Activated T-cell treated with anti-CD3 and anti-CD28 coated beads, Interleukin-2, amount 50 U/mL, for 24 hours (primary cell): ENCODE measurements at regions not wholly inside any gene's neighbourhood (a gene's known extent, or its start where the extent isn't known, plus 50 kb on each side); places are given as distances from the start of the nearest gene placed in this dataset.

Experiments
- DNase-seq: peaks from one replicate; pipeline ENCODE4 v3.0.0-alpha.2; 2020
- H3K27ac Mint-ChIP-seq: 2 replicates; pipeline ENCODE4 v1.8.0; 2020; ENCODE audit warnings: mild to moderate bottlenecking, mixed read lengths
- H3K27me3 Mint-ChIP-seq: 2 replicates; pipeline ENCODE4 v1.8.0; 2020; ENCODE audit warnings: mixed read lengths
- H3K36me3 Mint-ChIP-seq: 2 replicates; pipeline ENCODE4 v1.8.0; 2020; ENCODE audit warnings: low read depth, mixed read lengths
- H3K4me1 Mint-ChIP-seq: 2 replicates; pipeline ENCODE4 v1.8.0; 2020; ENCODE audit warnings: low read depth, mixed read lengths
- H3K4me3 Mint-ChIP-seq: 2 replicates; pipeline ENCODE4 v1.8.0; 2020; ENCODE audit warnings: mild to moderate bottlenecking, moderate library complexity, mixed read lengths
- H3K9me3 Mint-ChIP-seq: 2 replicates; pipeline ENCODE4 v1.8.0; 2020; ENCODE audit warnings: mixed read lengths

DNA sequence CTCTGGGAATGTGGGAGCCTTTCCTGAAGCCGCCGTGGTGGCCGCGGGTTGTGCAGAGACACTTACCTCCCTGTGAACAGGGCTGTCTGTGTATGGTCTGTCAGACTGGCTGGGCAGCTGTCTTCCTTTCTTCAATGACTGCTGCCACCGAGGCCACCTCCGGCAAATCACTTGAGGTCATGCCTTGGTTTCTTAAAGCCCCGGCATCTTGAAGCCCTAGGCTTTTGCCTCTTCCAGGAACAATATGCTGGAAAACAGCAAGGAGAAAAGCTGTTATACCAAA, 79.5 kb upstream of the ZSWIM6 start:
- peaks cover 2% of the 10 kb centered on the region for H3K9me3 Mint-ChIP-seq
- H3K36me3 Mint-ChIP-seq: no peaks in the 10 kb centered on the region
- no peak overlapping the region for H3K4me3 Mint-ChIP-seq
- peaks cover 18% of the 10 kb centered on the region for H3K27me3 Mint-ChIP-seq
- no peak overlapping the region for H3K27ac Mint-ChIP-seq
- DNase-seq: no peak
- H3K4me1 Mint-ChIP-seq: no peaks in the 10 kb centered on the region

DNA sequence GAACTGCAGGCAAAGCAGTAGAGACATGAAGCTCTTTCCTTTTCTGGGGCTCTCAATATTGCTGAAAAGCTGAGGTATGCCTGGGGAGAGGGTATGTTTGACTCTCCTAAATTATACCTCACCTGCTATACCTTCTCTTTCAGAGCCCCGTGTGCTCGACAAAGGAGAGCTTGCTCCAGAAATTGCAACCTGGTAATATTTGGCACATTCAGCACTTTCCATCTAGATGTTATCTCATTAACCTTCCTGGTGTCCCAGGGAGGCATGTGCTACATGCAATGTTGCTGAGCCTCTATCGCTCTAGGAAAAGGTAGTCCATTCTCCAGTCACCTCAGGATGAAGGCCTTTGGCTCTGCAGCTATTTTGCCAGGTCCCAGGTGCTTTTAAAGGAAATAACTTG, 78.5 kb upstream of the ZSWIM6 start:
- no peaks in the 10 kb centered on the region for H3K36me3 Mint-ChIP-seq
- H3K4me1 Mint-ChIP-seq: no peaks in the 10 kb centered on the region
- no peak overlapping the region for H3K4me3 Mint-ChIP-seq
- H3K9me3 Mint-ChIP-seq: peaks cover 2% of the 10 kb centered on the region
- no peak overlapping the region for H3K27ac Mint-ChIP-seq
- no peak for DNase-seq
- H3K27me3 Mint-ChIP-seq: peaks cover 19% of the 10 kb centered on the region

DNA sequence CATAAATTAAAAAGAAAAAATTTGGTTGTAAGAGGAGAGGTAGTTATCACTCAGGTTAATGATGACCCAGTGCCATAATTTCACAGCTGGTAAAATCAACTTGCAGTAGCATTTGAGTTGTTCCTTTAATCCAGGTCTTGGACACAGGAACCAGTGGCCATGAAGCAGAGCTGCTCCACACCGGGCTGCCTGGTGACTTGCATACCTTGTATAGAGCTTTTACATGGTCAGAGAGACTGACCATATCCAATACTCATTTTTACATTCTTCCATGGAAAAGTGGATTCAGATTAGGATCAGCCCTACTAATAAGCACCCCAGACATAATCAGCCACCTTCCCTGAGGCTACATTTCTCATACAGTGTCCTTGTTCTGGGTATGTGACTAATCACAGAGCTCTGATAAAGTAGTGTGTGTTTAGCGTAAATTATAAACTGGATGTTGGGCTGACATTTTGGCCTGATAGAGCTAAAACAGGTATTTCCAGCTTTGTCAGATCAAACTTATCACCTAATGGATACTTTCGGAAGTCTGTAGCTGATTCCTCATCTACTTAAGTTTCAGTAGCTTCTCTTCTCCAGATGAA, 77.0 kb upstream of the ZSWIM6 start:
- Mint-ChIP-seq H3K27ac (no peak overlapping the region), H3K36me3 (no peaks in the 10 kb centered on the region), H3K9me3 (no peaks in the 10 kb centered on the region), H3K27me3 (peaks cover 19% of the 10 kb centered on the region), H3K4me3 (no peak overlapping the region), H3K4me1 (no peaks in the 10 kb centered on the region)
- DNase-seq: no peak

DNA sequence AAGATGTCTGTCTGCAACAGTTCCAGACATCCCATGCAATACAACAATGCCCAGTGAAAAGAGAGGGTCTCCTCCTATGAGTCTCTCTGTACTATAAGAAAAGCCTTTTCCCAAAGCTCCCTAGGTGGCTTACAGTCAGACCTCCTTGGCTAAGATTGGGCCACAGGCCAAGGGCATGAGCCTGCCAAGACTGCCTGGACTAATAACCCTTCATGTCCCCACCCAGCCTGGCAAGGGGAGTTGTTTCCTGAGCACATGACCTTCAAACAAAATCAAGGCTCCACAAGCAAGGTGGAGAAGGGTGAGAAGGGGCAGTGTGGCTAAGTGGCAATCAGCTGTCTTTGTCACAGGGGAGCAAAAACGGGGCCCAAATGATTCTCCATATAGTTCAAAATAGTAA, 75.6 kb upstream of the ZSWIM6 start:
- no peak overlapping the region for H3K27ac Mint-ChIP-seq
- H3K9me3 Mint-ChIP-seq: no peaks in the 10 kb centered on the region
- no peak for DNase-seq
- H3K4me3 Mint-ChIP-seq: no peak overlapping the region
- peaks cover 19% of the 10 kb centered on the region for H3K27me3 Mint-ChIP-seq
- H3K36me3 Mint-ChIP-seq: no peaks in the 10 kb centered on the region
- no peaks in the 10 kb centered on the region for H3K4me1 Mint-ChIP-seq

DNA sequence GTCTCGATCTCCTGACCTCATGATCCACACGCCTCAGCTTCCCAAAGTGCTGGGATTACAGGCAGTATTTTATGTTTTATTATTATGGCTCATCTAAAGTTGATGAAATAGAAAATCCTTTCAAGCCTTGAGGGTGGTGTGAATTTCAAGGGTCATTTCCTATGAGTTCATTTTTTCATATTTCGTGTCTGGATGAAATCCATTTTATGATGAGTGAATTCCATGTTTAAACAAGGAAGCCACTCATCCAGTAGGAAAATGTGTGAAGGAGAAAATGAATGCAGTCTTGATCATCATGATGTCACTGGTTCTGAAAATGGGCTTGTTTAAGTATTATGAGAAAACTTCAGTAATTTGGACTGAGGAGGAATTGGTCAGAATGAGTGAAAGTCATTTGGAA, 74.6 kb upstream of the ZSWIM6 start:
- H3K4me3 Mint-ChIP-seq: no peak overlapping the region
- no peaks in the 10 kb centered on the region for H3K9me3 Mint-ChIP-seq
- H3K27me3 Mint-ChIP-seq: peaks cover 24% of the 10 kb centered on the region
- no peak overlapping the region for H3K27ac Mint-ChIP-seq
- DNase-seq: no peak
- H3K4me1 Mint-ChIP-seq: no peaks in the 10 kb centered on the region
- no peaks in the 10 kb centered on the region for H3K36me3 Mint-ChIP-seq

DNA sequence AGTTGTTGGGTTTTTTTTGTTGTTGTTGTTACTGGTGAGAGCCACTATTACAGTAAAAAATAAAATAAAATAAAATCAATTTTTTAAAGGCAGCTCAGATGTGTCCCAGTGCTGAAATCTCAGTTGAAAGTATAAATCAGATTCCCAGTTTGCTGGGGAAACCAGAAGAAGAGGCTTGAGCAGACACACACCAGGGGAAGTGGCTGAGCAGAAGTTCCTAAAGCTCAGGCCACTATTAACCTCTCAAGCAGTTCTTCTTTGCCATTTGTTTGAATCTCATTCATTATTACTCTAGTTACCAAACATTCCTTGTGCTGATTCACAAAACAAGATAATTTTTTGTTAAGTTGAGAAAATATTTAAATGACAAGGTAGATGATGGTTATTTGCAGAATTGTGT, 70.9 kb upstream of the ZSWIM6 start:
- Mint-ChIP-seq H3K9me3 (no peaks in the 10 kb centered on the region), H3K27me3 (peaks cover 22% of the 10 kb centered on the region), H3K27ac (no peak overlapping the region), H3K36me3 (no peaks in the 10 kb centered on the region), H3K4me1 (no peaks in the 10 kb centered on the region), H3K4me3 (no peak overlapping the region)
- no peak for DNase-seq

DNA sequence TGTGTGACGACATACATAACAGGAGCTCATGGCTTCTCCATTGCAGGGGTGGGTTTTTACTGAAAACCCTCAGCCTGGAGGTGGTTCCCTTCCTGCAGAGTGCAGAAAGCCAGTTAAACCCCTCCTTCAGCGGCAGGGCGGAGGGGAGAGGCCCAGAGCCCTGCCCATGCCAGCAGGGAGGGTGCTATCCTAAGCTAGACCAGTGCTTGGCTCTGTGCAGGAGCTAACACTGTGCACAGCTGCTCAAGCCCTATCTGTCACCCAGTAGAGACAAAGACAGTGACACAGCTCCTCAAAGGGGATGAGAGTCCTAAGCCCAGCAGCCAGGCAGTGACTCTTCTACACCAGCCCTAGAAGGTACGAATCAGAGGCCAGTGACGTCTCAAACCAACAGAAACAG, 70.0 kb upstream of the ZSWIM6 start:
- H3K36me3 Mint-ChIP-seq: no peaks in the 10 kb centered on the region
- DNase-seq: no peak
- H3K4me1 Mint-ChIP-seq: no peaks in the 10 kb centered on the region
- H3K27ac Mint-ChIP-seq: no peak overlapping the region
- H3K4me3 Mint-ChIP-seq: no peak overlapping the region
- peaks cover 13% of the 10 kb centered on the region for H3K27me3 Mint-ChIP-seq
- no peaks in the 10 kb centered on the region for H3K9me3 Mint-ChIP-seq

DNA sequence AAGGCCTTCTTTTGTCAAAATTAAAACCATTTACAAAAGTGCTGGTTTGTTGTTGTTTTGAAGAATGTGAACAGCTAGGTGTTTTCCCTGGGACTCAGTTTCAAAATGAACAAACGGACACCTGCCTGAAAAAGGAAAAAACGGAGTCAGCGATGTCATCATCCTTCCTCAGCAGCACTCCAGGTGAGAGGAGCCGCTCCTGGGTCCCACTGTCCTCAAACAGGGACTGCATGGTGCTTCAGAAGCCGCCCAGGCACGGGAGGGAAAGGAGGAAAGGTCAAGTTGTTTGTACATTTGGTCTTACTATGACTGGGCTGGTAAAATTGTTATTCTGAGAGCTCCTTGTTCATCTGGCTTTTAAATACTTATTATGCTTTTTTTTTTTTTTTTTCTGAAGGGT, 69.0 kb upstream of the ZSWIM6 start:
- no peak overlapping the region for H3K27ac Mint-ChIP-seq
- no peaks in the 10 kb centered on the region for H3K36me3 Mint-ChIP-seq
- no peak overlapping the region for H3K4me3 Mint-ChIP-seq
- H3K27me3 Mint-ChIP-seq: peaks cover 13% of the 10 kb centered on the region
- no peak for DNase-seq
- H3K4me1 Mint-ChIP-seq: no peaks in the 10 kb centered on the region
- H3K9me3 Mint-ChIP-seq: no peaks in the 10 kb centered on the region

DNA sequence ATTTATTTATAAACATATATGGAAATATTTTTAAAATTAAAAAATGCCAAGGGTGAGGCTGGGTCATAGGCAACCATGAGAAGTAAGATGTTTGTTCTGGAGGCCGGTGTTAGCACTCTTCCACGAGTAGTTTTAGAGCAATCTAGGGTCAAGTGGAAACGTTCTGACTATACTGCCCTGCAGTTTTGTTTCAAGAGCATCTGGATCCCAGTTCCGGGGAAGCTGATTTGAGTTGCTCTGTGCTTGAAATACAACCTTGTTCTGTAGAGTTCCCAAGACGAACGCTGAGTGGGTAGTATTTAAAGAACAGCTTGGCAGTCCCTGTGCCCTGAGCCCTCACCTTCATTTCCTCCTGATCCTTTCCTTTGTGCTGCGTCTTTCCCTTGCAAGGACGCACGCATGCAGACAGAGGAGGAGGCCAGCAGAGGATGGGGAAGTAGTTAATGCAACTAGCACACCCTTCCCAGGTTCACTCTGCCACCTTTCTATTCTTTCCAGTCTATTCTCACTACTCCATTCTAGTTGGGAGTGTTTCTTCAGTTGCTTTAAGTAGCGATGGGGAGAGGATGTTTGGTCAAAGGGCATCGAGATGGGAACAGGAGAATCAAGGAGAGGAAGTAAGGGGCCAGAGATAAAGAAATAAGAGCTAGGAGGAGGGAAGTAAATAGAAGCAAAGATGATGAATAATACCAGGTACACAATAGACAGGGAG, 68.3 kb upstream of the ZSWIM6 start:
- Mint-ChIP-seq H3K4me1 (peaks cover 2% of the 10 kb centered on the region), H3K9me3 (no peaks in the 10 kb centered on the region), H3K36me3 (no peaks in the 10 kb centered on the region), H3K27me3 (peaks cover 16% of the 10 kb centered on the region), H3K27ac (no peak overlapping the region), H3K4me3 (no peak overlapping the region)
- DNase-seq: no peak

DNA sequence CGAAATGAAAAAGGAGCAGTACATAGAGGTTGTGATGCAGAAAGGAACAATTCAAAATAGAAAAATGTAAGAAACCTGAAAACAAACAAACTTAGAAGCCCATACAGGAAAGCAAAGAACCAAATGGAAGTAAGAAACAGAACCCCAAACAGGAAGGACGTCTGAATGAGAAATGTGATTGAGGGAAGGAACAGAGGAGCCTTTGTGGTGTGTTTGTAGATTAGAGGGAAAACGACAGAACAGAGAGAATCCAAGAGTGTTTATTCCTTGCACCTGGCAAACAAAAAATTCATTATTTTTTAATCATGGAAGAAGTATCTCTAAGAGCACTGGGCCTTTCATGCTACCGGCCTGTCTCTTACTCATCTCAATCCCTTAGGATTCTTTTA, 67.8 kb upstream of the ZSWIM6 start:
- Mint-ChIP-seq H3K9me3 (no peaks in the 10 kb centered on the region), H3K36me3 (no peaks in the 10 kb centered on the region)

DNA sequence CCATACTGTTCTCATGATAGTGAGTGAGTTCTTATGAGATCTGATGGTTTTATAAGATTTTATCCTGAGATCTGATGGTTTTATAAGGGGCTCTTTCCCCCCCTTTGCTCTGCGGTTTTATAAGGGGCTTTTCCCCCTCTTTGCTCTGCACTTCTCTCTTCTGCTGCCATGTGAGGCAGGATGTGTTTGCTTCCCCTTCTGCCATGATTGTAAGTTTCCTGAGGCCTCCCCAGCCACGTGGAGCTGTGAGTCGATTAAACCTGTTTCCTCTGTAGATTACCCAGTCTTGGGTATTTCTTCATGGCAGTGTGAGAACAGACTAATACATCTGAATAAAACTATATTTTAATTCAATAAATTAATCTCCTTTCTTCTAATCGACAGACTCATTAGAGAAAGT, 64.9 kb upstream of the ZSWIM6 start:
- Mint-ChIP-seq H3K9me3 (no peaks in the 10 kb centered on the region), H3K36me3 (no peaks in the 10 kb centered on the region), H3K4me1 (peaks cover 12% of the 10 kb centered on the region), H3K27ac (no peak overlapping the region), H3K27me3 (peaks cover 12% of the 10 kb centered on the region), H3K4me3 (no peak overlapping the region)
- DNase-seq: no peak

More for the DNA sequence above, 67.8 kb upstream of the ZSWIM6 start:
- Mint-ChIP-seq H3K27ac (no peak overlapping the region), H3K4me3 (no peak overlapping the region), H3K27me3 (peaks cover 16% of the 10 kb centered on the region), H3K4me1 (peaks cover 7% of the 10 kb centered on the region)
- DNase-seq: no peak

DNA sequence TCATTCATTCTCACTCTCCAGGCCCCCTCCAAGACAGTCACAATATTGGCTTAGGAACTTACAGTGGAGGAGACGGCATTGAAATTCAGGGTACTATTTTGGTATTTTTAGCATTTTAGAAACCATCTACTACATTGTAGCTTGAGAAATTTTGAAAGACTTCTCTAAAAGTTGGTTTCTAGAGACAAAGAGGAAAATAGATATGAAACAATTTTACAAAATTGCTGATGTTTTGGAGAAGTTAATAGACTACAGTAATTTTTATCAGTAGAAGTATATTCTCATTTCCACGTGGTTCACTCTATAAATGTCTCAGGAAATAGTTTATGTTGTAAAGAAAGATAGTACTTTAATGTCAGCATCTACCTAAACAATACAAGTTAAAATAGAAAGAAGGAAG, 63.2 kb upstream of the ZSWIM6 start:
- Mint-ChIP-seq H3K27ac (no peak overlapping the region), H3K36me3 (no peaks in the 10 kb centered on the region), H3K27me3 (peaks cover 8% of the 10 kb centered on the region), H3K9me3 (no peaks in the 10 kb centered on the region), H3K4me1 (peaks cover 12% of the 10 kb centered on the region), H3K4me3 (no peak overlapping the region)
- no peak for DNase-seq

DNA sequence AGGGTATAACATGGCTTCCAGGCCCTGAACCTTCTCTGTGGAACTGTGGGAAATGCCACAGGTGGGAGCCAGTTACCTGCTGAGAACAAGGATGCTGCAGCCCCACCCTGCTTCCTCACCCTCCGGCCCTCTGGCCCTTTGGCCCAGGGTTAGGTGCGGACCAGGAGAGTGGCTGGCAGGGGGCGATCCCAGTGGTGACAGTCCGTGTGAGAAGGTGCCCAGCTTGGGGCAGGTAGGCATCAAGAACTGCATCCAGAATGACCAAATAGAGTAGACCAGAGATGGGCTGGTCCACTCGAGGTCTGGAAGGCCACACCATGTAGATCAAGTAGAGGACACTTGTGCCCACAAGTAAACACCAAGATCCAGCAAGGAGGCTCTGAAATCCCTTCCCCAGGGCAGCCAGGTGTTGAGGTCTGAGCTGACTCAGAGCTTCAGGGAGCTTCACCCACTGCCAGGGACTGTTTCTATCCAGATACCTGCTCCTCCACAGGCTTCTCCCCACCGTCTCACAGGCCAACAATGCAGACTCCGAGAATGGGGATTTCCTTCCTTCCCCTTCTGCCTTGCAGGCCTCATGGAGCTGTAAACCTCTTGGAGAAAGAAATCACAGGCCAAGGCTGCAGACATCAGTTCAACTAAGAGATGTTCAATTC, 61.4 kb upstream of the ZSWIM6 start:
- Mint-ChIP-seq H3K27ac (no peak overlapping the region), H3K9me3 (no peaks in the 10 kb centered on the region), H3K36me3 (no peaks in the 10 kb centered on the region), H3K4me1 (peaks cover 17% of the 10 kb centered on the region), H3K27me3 (peaks cover 8% of the 10 kb centered on the region), H3K4me3 (no peak overlapping the region)
- DNase-seq: no peak

DNA sequence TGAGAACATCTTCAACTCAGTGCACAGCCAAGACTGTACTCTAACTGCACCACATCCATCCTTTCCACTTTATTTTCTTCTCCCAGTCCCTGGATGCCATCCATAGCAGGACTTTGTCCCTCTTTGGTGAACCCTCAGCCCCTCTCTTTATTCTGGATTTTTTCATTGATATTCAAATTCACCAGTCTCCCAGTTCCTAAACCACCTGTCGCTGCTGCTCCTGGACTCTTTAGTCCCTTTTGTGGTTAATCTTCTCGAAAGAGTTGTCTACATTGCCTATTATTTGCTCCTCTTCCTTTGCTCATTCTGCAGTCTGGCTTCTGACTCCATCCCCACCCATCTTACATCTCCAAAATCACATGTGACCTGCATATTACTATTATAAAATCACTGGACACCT, 59.4 kb upstream of the ZSWIM6 start:
- Mint-ChIP-seq H3K9me3 (no peaks in the 10 kb centered on the region), H3K4me3 (no peak overlapping the region), H3K36me3 (no peaks in the 10 kb centered on the region), H3K4me1 (peaks cover 34% of the 10 kb centered on the region), H3K27me3 (peaks cover 5% of the 10 kb centered on the region), H3K27ac (no peak overlapping the region)
- DNase-seq: no peak

DNA sequence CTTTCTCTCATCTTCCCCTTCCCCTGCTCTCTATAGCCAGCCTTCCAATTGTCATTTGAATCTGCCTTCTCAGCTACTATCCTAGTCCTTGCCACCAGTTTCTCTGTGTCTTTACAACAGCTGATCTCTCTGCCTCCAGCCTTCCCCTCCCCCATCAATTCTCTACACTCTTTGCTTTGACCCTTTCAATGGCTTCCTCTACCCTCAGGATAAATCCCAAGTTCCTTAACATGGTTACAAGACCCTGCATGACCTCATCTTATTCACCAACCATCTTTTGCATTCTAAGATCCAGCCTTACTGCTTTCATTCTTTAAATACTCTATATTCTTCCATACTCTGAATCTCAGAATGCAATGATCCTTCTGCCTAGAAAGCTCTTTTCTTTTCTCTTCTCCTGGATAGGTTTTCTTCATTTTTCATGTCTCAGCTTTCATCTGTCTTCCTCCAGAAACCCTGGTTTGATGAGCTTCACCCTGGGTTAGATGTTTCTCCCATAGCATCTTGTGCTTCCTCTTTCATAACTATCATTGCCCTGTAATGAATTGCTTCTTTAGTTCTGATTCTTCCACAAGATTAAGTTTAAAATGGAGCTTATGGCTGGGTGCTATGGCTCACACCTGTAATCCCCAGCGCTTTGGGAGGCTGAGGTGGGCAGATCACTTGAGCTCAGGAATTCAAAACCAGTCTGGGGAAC, 58.6 kb upstream of the ZSWIM6 start:
- Mint-ChIP-seq H3K9me3 (no peaks in the 10 kb centered on the region), H3K27ac (no peak overlapping the region), H3K4me1 (peaks cover 38% of the 10 kb centered on the region), H3K4me3 (no peak overlapping the region), H3K27me3 (no peaks in the 10 kb centered on the region), H3K36me3 (no peaks in the 10 kb centered on the region)
- DNase-seq: no peak
